A549 (cell line): ENCODE measurements at regions not wholly inside any gene's neighbourhood (a gene's known extent, or its start where the extent isn't known, plus 50 kb on each side); places are given as distances from the start of the nearest gene placed in this dataset.

Experiments used
- ELK1 ChIP-seq: fragments of 150-350 bp; IDR thresholded peaks from 2 replicates; pipeline ENCODE4 v1.6.1; 2014; ENCODE audit warnings: low read depth, mild to moderate bottlenecking, low read length
- POLR2A ChIP-seq: IDR thresholded peaks from 2 replicates; pipeline ENCODE4 v1.6.1; 2012; ENCODE audit warnings: mild to moderate bottlenecking, low read length

GRCh38 chr2:152822676-152823075 is 104.3 kb downstream of the ARL6IP6 start:
- TF ChIP-seq POLR2A (no peak), ELK1 (no peak)
